ENCODE measurements at regions not wholly inside any gene's neighbourhood (a gene's known extent, or its start where the extent isn't known, plus 50 kb on each side); places are given as distances from the start of the nearest gene placed in this dataset.

DNA sequence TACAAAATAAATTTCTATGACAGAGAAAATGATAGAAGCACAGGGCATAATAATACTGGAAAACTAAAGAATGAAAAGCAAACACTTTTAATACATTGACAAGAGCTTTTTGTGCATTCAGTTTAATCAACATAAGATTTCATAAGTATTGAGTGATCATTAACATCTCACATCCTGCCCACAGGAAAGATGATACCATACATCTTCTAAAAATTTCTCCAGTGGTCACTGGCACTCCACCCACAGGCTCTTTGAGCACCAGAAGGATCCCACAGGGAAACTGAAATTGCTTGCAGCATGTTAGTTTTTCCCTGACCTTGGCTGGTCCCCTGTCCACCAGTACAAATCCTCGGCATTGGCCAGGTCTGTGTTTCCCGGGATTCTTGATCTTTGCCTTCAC is 186.0 kb downstream of the CEMIP2 start:
- TF ChIP-seq, protein P1, sequence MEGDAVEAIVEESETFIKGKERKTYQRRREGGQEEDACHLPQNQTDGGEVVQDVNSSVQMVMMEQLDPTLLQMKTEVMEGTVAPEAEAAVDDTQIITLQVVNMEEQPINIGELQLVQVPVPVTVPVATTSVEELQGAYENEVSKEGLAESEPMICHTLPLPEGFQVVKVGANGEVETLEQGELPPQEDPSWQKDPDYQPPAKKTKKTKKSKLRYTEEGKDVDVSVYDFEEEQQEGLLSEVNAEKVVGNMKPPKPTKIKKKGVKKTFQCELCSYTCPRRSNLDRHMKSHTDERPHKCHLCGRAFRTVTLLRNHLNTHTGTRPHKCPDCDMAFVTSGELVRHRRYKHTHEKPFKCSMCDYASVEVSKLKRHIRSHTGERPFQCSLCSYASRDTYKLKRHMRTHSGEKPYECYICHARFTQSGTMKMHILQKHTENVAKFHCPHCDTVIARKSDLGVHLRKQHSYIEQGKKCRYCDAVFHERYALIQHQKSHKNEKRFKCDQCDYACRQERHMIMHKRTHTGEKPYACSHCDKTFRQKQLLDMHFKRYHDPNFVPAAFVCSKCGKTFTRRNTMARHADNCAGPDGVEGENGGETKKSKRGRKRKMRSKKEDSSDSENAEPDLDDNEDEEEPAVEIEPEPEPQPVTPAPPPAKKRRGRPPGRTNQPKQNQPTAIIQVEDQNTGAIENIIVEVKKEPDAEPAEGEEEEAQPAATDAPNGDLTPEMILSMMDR (conservative IDR thresholded peaks at IDR 0.05) = no peak
- no peak for TF ChIP-seq ZFX (IDR thresholded peaks at IDR 0.05)
